K562 (cell line): ENCODE measurements at regions not wholly inside any gene's neighbourhood (a gene's known extent, or its start where the extent isn't known, plus 50 kb on each side); places are given as distances from the start of the nearest gene placed in this dataset.

ENCODE experiments used
- ARID1B ChIP-seq: fragments of 450-650 bp; IDR thresholded peaks from 2 replicates; pipeline ENCODE4 v1.6.1; 2016; ENCODE audit warnings: antibody characterized with exemption, mild to moderate bottlenecking, inconsistent platforms
- CBX8 ChIP-seq: fragments of 200-600 bp; sonication (generic); IDR thresholded peaks from 2 replicates; pipeline ENCODE4 v1.6.1; 2012; ENCODE audit warnings: borderline replicate concordance, mixed run types, low read depth, mild to moderate bottlenecking, moderate library complexity, mixed read lengths, low read length, control low read depth, inconsistent platforms; ENCODE audit not compliant: poor library complexity, severe bottlenecking; ENCODE audit errors: extremely low read depth
- CEBPZ ChIP-seq: fragments of 150-350 bp; IDR thresholded peaks from 2 replicates; pipeline ENCODE4 v1.6.1; 2014; ENCODE audit warnings: low read depth, mild to moderate bottlenecking, low read length, borderline replicate concordance
- DPF2 ChIP-seq: fragments of 450-650 bp; IDR thresholded peaks from 2 replicates; pipeline ENCODE4 v1.6.1; 2016
- GATAD2B ChIP-seq: fragments of 450-650 bp; IDR thresholded peaks from 2 replicates; pipeline ENCODE4 v1.6.1; 2017; ENCODE audit warnings: mild to moderate bottlenecking, borderline replicate concordance
- MIER1 ChIP-seq: fragments of 450-650 bp; IDR thresholded peaks from 2 replicates; pipeline ENCODE4 v1.6.1; 2016; ENCODE audit warnings: antibody characterized with exemption, mild to moderate bottlenecking, low read depth
- PBX2 ChIP-seq, 2 experiments: IDR thresholded peaks in 1 of 2; conservative IDR thresholded peaks in 1 of 2; 2 replicates each; pipeline ENCODE4 v1.6.1; 2016; ENCODE audit warnings: low read depth in 2 of 2, mild to moderate bottlenecking in 1 of 2, missing compliant biosample characterization in 1 of 2, missing genetic modification characterization in 1 of 2, moderate library complexity in 1 of 2
- PCBP1 ChIP-seq: fragments of 200-400 bp; formaldehyde crosslinking; IDR thresholded peaks from 2 replicates; pipeline ENCODE4 v1.6.1; 2018; ENCODE audit warnings: mild to moderate bottlenecking, low read depth, low read length; ENCODE audit not compliant: poor library complexity, severe bottlenecking
- PPARD ChIP-seq: fragments of 250-450 bp; sonication (Bioruptor Pico); IDR thresholded peaks from 2 replicates; pipeline ENCODE4 v1.8.0; 2022; ENCODE audit warnings: inconsistent platforms, mild to moderate bottlenecking, moderate library complexity
- RCOR1 ChIP-seq, 2 experiments: IDR thresholded peaks; 2 replicates each; pipeline ENCODE4 v1.6.1; 2012; ENCODE audit warnings: low read depth in 2 of 2, low read length in 2 of 2, borderline replicate concordance in 1 of 2, improper control_type of control experiment in 1 of 2
- SAFB2 ChIP-seq: fragments of 200-400 bp; formaldehyde crosslinking; IDR thresholded peaks from 2 replicates; pipeline ENCODE4 v1.6.1; 2018; ENCODE audit warnings: borderline replicate concordance, low read length, low read depth, moderate library complexity; ENCODE audit not compliant: severe bottlenecking
- SIN3B ChIP-seq: fragments of 450-650 bp; IDR thresholded peaks from 2 replicates; pipeline ENCODE4 v1.6.1; 2017; ENCODE audit warnings: low read depth, mild to moderate bottlenecking, moderate library complexity
- TCF15 ChIP-seq: fragments of 250-450 bp; sonication (Bioruptor Pico); IDR thresholded peaks from 2 replicates; pipeline ENCODE4 v1.8.0; 2022; ENCODE audit warnings: moderate library complexity, mild to moderate bottlenecking, inconsistent platforms
- TEAD1 ChIP-seq, 2 experiments: fragments of 450-650 bp in 1 of 2; sonication (generic) in 1 of 2; formaldehyde crosslinking; IDR thresholded peaks; 2 replicates each; pipeline versions ENCODE4 v1.4.0 to v1.8.0; 2020 to 2022; ENCODE audit warnings: mild to moderate bottlenecking in 2 of 2, missing genetic modification reagents in 1 of 2
- ZNF592 ChIP-seq: fragments of 450-650 bp; IDR thresholded peaks from 2 replicates; pipeline ENCODE4 v1.6.1; 2017; ENCODE audit warnings: antibody characterized with exemption, mild to moderate bottlenecking

GRCh38 chr7:130943336-130943901 lies 209.4 kb upstream of the KLF14 start (continued):
- no peak for TF ChIP-seq PBX2 (CRISPR knock-in tag; IDR thresholded peaks at IDR 0.05; ENCODE audit: low read depth)
- peak; percentile 83 for TF ChIP-seq PBX2 (tag; conservative IDR thresholded peaks at IDR 0.05; ENCODE audit: low read depth)
- TF ChIP-seq SIN3B: no peak
- no peak for TF ChIP-seq SAFB2
- TF ChIP-seq MIER1: peak; percentile 13; the same call in 1 of the 2 replicates
- TF ChIP-seq TCF15 (CRISPR knock-in tag): no peak
- TF ChIP-seq CEBPZ: no peak
- peak; percentile 58; the same call in 1 of the 2 replicates for TF ChIP-seq GATAD2B
- TF ChIP-seq PCBP1: no peak
- TF ChIP-seq TEAD1 (CRISPR knock-in tag; IDR thresholded peaks at IDR 0.05): peak in 1 of 2 experiments; percentile 47; a peak in 2 of 4 replicates
- TF ChIP-seq DPF2: peak; percentile 66
- TF ChIP-seq ARID1B: peak; percentile 38
- no peak for TF ChIP-seq CBX8
- TF ChIP-seq RCOR1 (IDR thresholded peaks at IDR 0.05; ENCODE audit: borderline replicate concordance in 1 of 2, low read depth in 2 of 2, low read length in 2 of 2): peak in 1 of 2 experiments; percentile 36; a peak in 1 of 4 replicates
- TF ChIP-seq ZNF592: peak; percentile 66
- no peak for TF ChIP-seq PPARD
